DND-41 (cell line): ENCODE measurements at regions not wholly inside any gene's neighbourhood (a gene's known extent, or its start where the extent isn't known, plus 50 kb on each side); places are given as distances from the start of the nearest gene placed in this dataset.

ENCODE experiments used
- ATAC-seq: fragments of 200-7000 bp; cut with Tn5 transposase; 3 replicates; pipeline ENCODE4 v1.9.1; 2021; ENCODE audit warnings: low read depth; ENCODE audit not compliant: insufficient read depth
- DNase-seq: peaks from one replicate; pipeline ENCODE4 v3.0.0-alpha.2; 2020
- H2AFZ ChIP-seq: 2 replicates; pipeline ENCODE4 v1.6.0; 2012; ENCODE audit warnings: low read depth, low read length
- H3K27ac ChIP-seq: 2 replicates; pipeline ENCODE4 v1.5.1; 2012; ENCODE audit warnings: low read length, inconsistent platforms
- H3K27me3 ChIP-seq: fragments of 200-600 bp; sonication (generic); 2 replicates; pipeline ENCODE4 v1.6.0; 2012; ENCODE audit warnings: low read length, mild to moderate bottlenecking, inconsistent platforms; ENCODE audit not compliant: insufficient read depth, poor library complexity
- H3K36me3 ChIP-seq: 2 replicates; pipeline ENCODE4 v1.5.1; 2012; ENCODE audit warnings: low read length, inconsistent platforms; ENCODE audit not compliant: insufficient read depth
- H3K4me1 ChIP-seq: 2 replicates; pipeline ENCODE4 v1.5.1; 2012; ENCODE audit warnings: mild to moderate bottlenecking, low read length; ENCODE audit not compliant: insufficient read depth
- H3K4me2 ChIP-seq: 2 replicates; pipeline ENCODE4 v1.6.0; 2012; ENCODE audit warnings: mild to moderate bottlenecking, moderate library complexity, low read length, inconsistent platforms; ENCODE audit not compliant: insufficient read depth
- H3K4me3 ChIP-seq, 2 experiments: fragments of 200-600 bp in 1 of 2; shearing (Covaris generic) in 1 of 2; 2 replicates each; pipeline ENCODE4 v1.5.1; 2012 to 2016; ENCODE audit warnings: inconsistent platforms in 2 of 2, low read length in 2 of 2, mild to moderate bottlenecking in 2 of 2, low read depth in 1 of 2, moderate library complexity in 1 of 2
- H3K79me2 ChIP-seq: 2 replicates; pipeline ENCODE4 v1.6.0; 2012; ENCODE audit warnings: low read length, inconsistent platforms; ENCODE audit not compliant: insufficient read depth
- H3K9ac ChIP-seq: 2 replicates; pipeline ENCODE4 v1.6.0; 2012; ENCODE audit warnings: low read depth, mild to moderate bottlenecking, inconsistent platforms, low read length, moderate library complexity
- H3K9me3 ChIP-seq: 2 replicates; pipeline ENCODE4 v1.5.1; 2012; ENCODE audit warnings: low read length, moderate library complexity, mild to moderate bottlenecking, inconsistent platforms; ENCODE audit not compliant: insufficient read depth, severe bottlenecking
- H4K20me1 ChIP-seq: 2 replicates; pipeline ENCODE4 v1.6.0; 2012; ENCODE audit warnings: low read length; ENCODE audit not compliant: insufficient read depth
- EZH2 ChIP-seq: IDR thresholded peaks from 3 replicates; pipeline ENCODE4 v1.6.1; 2012; ENCODE audit warnings: borderline replicate concordance, low read depth, mild to moderate bottlenecking, moderate library complexity, low read length, inconsistent platforms; ENCODE audit not compliant: severe bottlenecking
- TF ChIP-seq, protein P1 (sequence below): IDR thresholded peaks from 2 replicates; pipeline ENCODE4 v1.5.1; 2012; ENCODE audit warnings: borderline replicate concordance, low read length, moderate library complexity, mild to moderate bottlenecking; ENCODE audit not compliant: poor library complexity, severe bottlenecking; ENCODE audit errors: extremely low read depth

DNA sequence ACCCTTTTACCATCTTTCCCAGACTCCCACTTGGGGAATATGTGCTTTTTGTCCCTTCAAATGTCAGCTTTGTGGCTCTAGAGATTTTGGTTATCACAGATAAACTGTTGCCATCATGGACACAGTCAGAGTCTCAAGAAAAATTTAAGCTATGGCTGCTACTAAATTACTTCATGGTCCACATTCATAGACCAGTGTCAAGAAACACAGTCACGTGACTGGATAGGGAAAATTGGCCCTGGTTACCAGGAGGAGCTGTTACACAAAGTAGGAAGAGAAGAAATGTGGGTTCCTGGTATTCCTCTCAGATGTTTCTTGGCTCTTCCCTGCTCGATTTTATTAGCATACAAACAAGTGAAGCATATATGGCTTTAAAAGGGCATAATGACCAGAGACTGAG, 348.9 kb downstream of the NDFIP2 start:
- H3K4me1 ChIP-seq, result no peaks in the 10 kb centered on the region
- ATAC-seq (no peak), DNase-seq (no peak)
- H3K4me2 ChIP-seq, result no peak overlapping the region
- H2AFZ ChIP-seq, result no peak overlapping the region
- no peaks in the 10 kb centered on the region for H3K9me3 ChIP-seq
- no peaks in the 10 kb centered on the region for H3K36me3 ChIP-seq
- TF ChIP-seq, protein P1, sequence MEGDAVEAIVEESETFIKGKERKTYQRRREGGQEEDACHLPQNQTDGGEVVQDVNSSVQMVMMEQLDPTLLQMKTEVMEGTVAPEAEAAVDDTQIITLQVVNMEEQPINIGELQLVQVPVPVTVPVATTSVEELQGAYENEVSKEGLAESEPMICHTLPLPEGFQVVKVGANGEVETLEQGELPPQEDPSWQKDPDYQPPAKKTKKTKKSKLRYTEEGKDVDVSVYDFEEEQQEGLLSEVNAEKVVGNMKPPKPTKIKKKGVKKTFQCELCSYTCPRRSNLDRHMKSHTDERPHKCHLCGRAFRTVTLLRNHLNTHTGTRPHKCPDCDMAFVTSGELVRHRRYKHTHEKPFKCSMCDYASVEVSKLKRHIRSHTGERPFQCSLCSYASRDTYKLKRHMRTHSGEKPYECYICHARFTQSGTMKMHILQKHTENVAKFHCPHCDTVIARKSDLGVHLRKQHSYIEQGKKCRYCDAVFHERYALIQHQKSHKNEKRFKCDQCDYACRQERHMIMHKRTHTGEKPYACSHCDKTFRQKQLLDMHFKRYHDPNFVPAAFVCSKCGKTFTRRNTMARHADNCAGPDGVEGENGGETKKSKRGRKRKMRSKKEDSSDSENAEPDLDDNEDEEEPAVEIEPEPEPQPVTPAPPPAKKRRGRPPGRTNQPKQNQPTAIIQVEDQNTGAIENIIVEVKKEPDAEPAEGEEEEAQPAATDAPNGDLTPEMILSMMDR, result no peak
- no peak for TF ChIP-seq EZH2
- H3K27me3 ChIP-seq, result no peaks in the 10 kb centered on the region
- no peaks in the 10 kb centered on the region for H4K20me1 ChIP-seq
- H3K9ac ChIP-seq, result no peak overlapping the region
- no peak overlapping the region for H3K27ac ChIP-seq
- H3K79me2 ChIP-seq, result no peaks in the 10 kb centered on the region
- H3K4me3 ChIP-seq, result no peak overlapping the region

DNA sequence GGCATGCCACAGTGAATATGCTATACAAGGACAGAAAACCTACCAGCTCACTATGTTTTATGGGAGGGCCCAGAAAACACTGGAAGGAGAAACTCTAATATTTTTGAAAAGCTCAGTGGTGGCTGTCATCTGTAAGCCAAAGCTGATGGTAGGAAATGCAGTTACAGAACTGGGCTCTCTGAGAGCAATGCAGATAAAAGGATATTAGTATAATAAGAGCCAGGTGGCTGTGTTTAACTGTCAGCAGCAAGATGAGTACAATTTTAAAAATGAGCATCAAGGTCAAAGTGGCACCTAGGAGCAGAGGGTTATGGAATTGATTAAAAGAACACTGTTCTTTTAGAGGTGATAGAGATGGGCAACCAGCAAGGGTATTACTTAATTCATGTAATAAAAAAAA, 345.0 kb downstream of the NDFIP2 start:
- H3K79me2 ChIP-seq, result no peaks in the 10 kb centered on the region
- no peaks in the 10 kb centered on the region for H3K9me3 ChIP-seq
- no peak overlapping the region for H3K4me3 ChIP-seq
- no peaks in the 10 kb centered on the region for H3K27me3 ChIP-seq
- no peak overlapping the region for H3K9ac ChIP-seq
- no peaks in the 10 kb centered on the region for H4K20me1 ChIP-seq
- no peak for DNase-seq
- TF ChIP-seq EZH2, result no peak
- TF ChIP-seq, protein P1, result no peak
- no peaks in the 10 kb centered on the region for H3K4me1 ChIP-seq
- no peaks in the 10 kb centered on the region for H3K36me3 ChIP-seq
- no peak overlapping the region for H3K4me2 ChIP-seq
- H2AFZ ChIP-seq, result no peak overlapping the region
- H3K27ac ChIP-seq, result no peak overlapping the region
- no peak for ATAC-seq

DNA sequence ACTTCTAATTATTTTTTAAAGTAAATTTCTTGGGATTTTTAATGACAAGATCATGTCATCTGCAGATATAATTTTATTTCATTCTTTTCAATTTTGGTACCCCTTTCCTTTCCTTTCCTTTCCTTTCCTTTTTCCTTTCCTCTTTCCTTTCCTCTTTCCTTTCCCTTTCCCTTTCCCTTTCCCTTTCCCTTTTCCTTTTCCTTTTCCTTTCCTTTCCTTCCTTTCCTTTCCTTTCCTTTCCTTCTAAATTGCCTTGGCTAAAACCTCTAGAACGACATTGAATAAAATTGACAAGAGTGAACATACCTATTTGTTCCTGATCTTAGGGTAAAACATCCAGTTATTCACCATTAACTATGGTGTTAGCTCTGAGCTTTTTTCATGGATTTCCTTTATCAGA, 334.1 kb downstream of the NDFIP2 start:
- no peak overlapping the region for H3K27ac ChIP-seq

More for the DNA sequence above, 334.1 kb downstream of the NDFIP2 start:
- Histone ChIP-seq H2AFZ (no peak overlapping the region), H3K9ac (no peak overlapping the region), H3K36me3 (no peaks in the 10 kb centered on the region), H4K20me1 (no peaks in the 10 kb centered on the region), H3K4me1 (no peaks in the 10 kb centered on the region), H3K4me3 (no peak overlapping the region), H3K9me3 (no peaks in the 10 kb centered on the region), H3K4me2 (no peak overlapping the region), H3K27me3 (no peaks in the 10 kb centered on the region), H3K79me2 (no peaks in the 10 kb centered on the region)
- TF ChIP-seq, protein P1, result no peak
- no peak for TF ChIP-seq EZH2
- DNase-seq (no peak), ATAC-seq (no peak)
